HepG2 (cell line): ENCODE measurements at regions not wholly inside any gene's neighbourhood (a gene's known extent, or its start where the extent isn't known, plus 50 kb on each side); places are given as distances from the start of the nearest gene placed in this dataset.

Experiments
- AGO2 ChIP-seq: fragments of 200-400 bp; formaldehyde crosslinking; optimal IDR thresholded peaks from 2 replicates; pipeline ENCODE3; 2017; ENCODE audit warnings: mild to moderate bottlenecking, low read depth, low read length, moderate library complexity
- GTF2F1 ChIP-seq: fragments of 150-350 bp; IDR thresholded peaks from 2 replicates; pipeline ENCODE4 v1.6.1; 2014; ENCODE audit warnings: low read length
- JUND ChIP-seq: sonication (generic); formaldehyde crosslinking; IDR thresholded peaks from 2 replicates; pipeline ENCODE4 v1.8.0; 2022; ENCODE audit warnings: mild to moderate bottlenecking, missing genetic modification reagents
- KDM2A ChIP-seq: sonication (generic); formaldehyde crosslinking; IDR thresholded peaks from 2 replicates; pipeline ENCODE4 v1.4.0; 2020; ENCODE audit warnings: low read depth, missing genetic modification reagents, borderline replicate concordance
- MEF2D ChIP-seq: sonication (generic); formaldehyde crosslinking; IDR thresholded peaks from 2 replicates; pipeline ENCODE4 v1.5.1; 2020; ENCODE audit warnings: mild to moderate bottlenecking, missing genetic modification reagents
- MEIS1 ChIP-seq: sonication (generic); formaldehyde crosslinking; IDR thresholded peaks from 2 replicates; pipeline ENCODE4 v1.9.0; 2021; ENCODE audit warnings: mild to moderate bottlenecking, missing genetic modification reagents, moderate library complexity, borderline replicate concordance
- NFE2L1 ChIP-seq: sonication (generic); formaldehyde crosslinking; IDR thresholded peaks from 2 replicates; pipeline ENCODE4 v1.4.0; 2020; ENCODE audit warnings: missing genetic modification reagents, mild to moderate bottlenecking, borderline replicate concordance
- PPARG ChIP-seq: conservative IDR thresholded peaks from 2 replicates; pipeline ENCODE4 v1.6.1; 2016; ENCODE audit warnings: missing biosample characterization, missing genetic modification reagents
- RARG ChIP-seq: sonication (generic); formaldehyde crosslinking; IDR thresholded peaks from 2 replicates; pipeline ENCODE4 v1.4.0; 2020; ENCODE audit warnings: low read depth, mild to moderate bottlenecking, missing genetic modification reagents
- SNRNP70 ChIP-seq: fragments of 200-400 bp; formaldehyde crosslinking; IDR thresholded peaks from 2 replicates; pipeline ENCODE4 v1.6.1; 2017; ENCODE audit warnings: mild to moderate bottlenecking, low read depth, low read length, moderate library complexity
- TSC22D2 ChIP-seq: sonication (generic); formaldehyde crosslinking; IDR thresholded peaks from 2 replicates; pipeline ENCODE4 v1.5.1; 2020; ENCODE audit warnings: missing genetic modification reagents, mild to moderate bottlenecking, borderline replicate concordance
- ZNF207 ChIP-seq: fragments of 450-650 bp; IDR thresholded peaks from 2 replicates; pipeline ENCODE4 v1.6.1; 2016; ENCODE audit warnings: antibody characterized with exemption, borderline replicate concordance
- ZNF432 ChIP-seq: sonication (generic); formaldehyde crosslinking; IDR thresholded peaks from 2 replicates; pipeline ENCODE4 v1.5.0; 2020; ENCODE audit warnings: missing genetic modification reagents, mild to moderate bottlenecking, borderline replicate concordance
- ZNF616 ChIP-seq: sonication (generic); formaldehyde crosslinking; IDR thresholded peaks from 2 replicates; pipeline ENCODE4 v1.5.0; 2020; ENCODE audit warnings: low read depth, mild to moderate bottlenecking, missing genetic modification reagents
- ZNF619 ChIP-seq: sonication (generic); formaldehyde crosslinking; IDR thresholded peaks from 2 replicates; pipeline ENCODE4 v1.4.0; 2020; ENCODE audit warnings: mild to moderate bottlenecking, missing genetic modification reagents
- ZNF749 ChIP-seq: sonication (generic); formaldehyde crosslinking; IDR thresholded peaks from 2 replicates; pipeline ENCODE4 v1.8.0; 2022; ENCODE audit warnings: mild to moderate bottlenecking, missing genetic modification reagents, moderate library complexity, borderline replicate concordance
- ZNF776 ChIP-seq: sonication (generic); formaldehyde crosslinking; IDR thresholded peaks from 2 replicates; pipeline ENCODE4 v1.4.0; 2020; ENCODE audit warnings: mild to moderate bottlenecking, missing genetic modification reagents
- TF ChIP-seq, protein P1 (sequence below): sonication (generic); formaldehyde crosslinking; IDR thresholded peaks from 2 replicates; pipeline ENCODE4 v1.4.0; 2020; ENCODE audit warnings: low read depth, missing genetic modification reagents
- TF ChIP-seq, protein P2 (sequence below): sonication (generic); formaldehyde crosslinking; IDR thresholded peaks from 2 replicates; pipeline ENCODE4 v1.5.0; 2020; ENCODE audit warnings: missing genetic modification reagents
- TF ChIP-seq, protein P3 (sequence below), 2 experiments: fragments of 450-650 bp in 1 of 2; sonication (generic) in 1 of 2; formaldehyde crosslinking; IDR thresholded peaks; 2 replicates each; pipeline versions ENCODE4 v1.5.0 to v1.8.0; 2020 to 2022; ENCODE audit warnings: mild to moderate bottlenecking in 1 of 2, missing genetic modification reagents in 1 of 2
- TF ChIP-seq, protein P4 (sequence below), 2 experiments: sonication (generic) in 1 of 2; formaldehyde crosslinking in 1 of 2; IDR thresholded peaks; 2 replicates each; pipeline versions ENCODE4 v1.4.0 to v1.6.1; 2018 to 2020; ENCODE audit warnings: missing genetic modification reagents in 2 of 2, borderline replicate concordance in 1 of 2, low read depth in 1 of 2, mild to moderate bottlenecking in 1 of 2, missing biosample characterization in 1 of 2

DNA sequence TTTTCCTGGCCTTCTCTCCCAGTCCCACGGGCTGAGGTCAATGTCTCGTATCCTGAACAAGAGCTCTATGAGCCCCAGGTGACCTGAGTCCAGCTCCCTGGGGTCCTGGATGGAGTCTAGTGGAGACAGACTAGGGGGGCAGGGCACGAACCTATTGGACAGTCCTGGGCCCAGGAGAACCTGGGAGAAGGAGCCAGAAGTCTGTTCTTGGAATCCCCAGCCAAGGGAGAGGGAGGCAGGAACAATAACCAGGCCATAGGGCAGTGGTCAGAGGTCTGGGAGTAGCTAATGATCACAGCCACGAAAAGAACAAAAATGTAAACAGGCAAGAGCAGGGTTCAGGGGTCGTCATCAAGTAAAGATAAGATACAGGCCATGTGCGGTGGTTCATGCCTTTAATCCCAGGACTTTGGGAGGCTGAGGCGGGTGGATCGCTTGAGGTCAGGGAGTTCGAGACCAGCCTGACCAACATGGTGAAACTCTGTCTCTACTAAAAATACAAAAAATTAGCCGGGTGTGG, 60.8 kb downstream of the COPRS start (continued):
- TF ChIP-seq KDM2A (CRISPR knock-in tag) (no peak), TSC22D2 (CRISPR knock-in tag) (no peak), NFE2L1 (CRISPR knock-in tag) (no peak), ZNF749 (CRISPR knock-in tag) (peak; percentile 78; the same call in 1 of the 2 replicates), MEF2D (peak; percentile 72; the same call in 1 of the 2 replicates), ZNF776 (CRISPR knock-in tag) (no peak), ZNF619 (no peak; the same call in 1 of the 2 replicates), ZNF616 (CRISPR knock-in tag) (no peak), SNRNP70 (no peak), JUND (no peak), RARG (no peak), PPARG (peak; percentile 97), MEIS1 (no peak), AGO2 (no peak), ZNF432 (no peak), ZNF207 (no peak), GTF2F1 (no peak)
- TF ChIP-seq, protein P1, sequence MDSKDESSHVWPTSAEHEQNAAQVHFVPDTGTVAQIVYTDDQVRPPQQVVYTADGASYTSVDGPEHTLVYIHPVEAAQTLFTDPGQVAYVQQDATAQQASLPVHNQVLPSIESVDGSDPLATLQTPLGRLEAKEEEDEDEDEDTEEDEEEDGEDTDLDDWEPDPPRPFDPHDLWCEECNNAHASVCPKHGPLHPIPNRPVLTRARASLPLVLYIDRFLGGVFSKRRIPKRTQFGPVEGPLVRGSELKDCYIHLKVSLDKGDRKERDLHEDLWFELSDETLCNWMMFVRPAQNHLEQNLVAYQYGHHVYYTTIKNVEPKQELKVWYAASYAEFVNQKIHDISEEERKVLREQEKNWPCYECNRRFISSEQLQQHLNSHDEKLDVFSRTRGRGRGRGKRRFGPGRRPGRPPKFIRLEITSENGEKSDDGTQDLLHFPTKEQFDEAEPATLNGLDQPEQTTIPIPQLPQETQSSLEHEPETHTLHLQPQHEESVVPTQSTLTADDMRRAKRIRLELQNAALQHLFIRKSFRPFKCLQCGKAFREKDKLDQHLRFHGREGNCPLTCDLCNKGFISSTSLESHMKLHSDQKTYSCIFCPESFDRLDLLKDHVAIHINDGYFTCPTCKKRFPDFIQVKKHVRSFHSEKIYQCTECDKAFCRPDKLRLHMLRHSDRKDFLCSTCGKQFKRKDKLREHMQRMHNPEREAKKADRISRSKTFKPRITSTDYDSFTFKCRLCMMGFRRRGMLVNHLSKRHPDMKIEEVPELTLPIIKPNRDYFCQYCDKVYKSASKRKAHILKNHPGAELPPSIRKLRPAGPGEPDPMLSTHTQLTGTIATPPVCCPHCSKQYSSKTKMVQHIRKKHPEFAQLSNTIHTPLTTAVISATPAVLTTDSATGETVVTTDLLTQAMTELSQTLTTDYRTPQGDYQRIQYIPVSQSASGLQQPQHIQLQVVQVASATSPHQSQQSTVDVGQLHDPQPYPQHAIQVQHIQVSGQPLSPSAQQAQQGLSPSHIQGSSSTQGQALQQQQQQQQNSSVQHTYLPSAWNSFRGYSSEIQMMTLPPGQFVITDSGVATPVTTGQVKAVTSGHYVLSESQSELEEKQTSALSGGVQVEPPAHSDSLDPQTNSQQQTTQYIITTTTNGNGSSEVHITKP (CRISPR knock-in tag) = no peak
- TF ChIP-seq, protein P2, sequence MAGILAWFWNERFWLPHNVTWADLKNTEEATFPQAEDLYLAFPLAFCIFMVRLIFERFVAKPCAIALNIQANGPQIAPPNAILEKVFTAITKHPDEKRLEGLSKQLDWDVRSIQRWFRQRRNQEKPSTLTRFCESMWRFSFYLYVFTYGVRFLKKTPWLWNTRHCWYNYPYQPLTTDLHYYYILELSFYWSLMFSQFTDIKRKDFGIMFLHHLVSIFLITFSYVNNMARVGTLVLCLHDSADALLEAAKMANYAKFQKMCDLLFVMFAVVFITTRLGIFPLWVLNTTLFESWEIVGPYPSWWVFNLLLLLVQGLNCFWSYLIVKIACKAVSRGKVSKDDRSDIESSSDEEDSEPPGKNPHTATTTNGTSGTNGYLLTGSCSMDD (CRISPR knock-in tag) = no peak
- TF ChIP-seq, protein P3, sequence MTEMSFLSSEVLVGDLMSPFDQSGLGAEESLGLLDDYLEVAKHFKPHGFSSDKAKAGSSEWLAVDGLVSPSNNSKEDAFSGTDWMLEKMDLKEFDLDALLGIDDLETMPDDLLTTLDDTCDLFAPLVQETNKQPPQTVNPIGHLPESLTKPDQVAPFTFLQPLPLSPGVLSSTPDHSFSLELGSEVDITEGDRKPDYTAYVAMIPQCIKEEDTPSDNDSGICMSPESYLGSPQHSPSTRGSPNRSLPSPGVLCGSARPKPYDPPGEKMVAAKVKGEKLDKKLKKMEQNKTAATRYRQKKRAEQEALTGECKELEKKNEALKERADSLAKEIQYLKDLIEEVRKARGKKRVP (CRISPR knock-in tag; IDR thresholded peaks at IDR 0.05) = no peak
- TF ChIP-seq, protein P4, sequence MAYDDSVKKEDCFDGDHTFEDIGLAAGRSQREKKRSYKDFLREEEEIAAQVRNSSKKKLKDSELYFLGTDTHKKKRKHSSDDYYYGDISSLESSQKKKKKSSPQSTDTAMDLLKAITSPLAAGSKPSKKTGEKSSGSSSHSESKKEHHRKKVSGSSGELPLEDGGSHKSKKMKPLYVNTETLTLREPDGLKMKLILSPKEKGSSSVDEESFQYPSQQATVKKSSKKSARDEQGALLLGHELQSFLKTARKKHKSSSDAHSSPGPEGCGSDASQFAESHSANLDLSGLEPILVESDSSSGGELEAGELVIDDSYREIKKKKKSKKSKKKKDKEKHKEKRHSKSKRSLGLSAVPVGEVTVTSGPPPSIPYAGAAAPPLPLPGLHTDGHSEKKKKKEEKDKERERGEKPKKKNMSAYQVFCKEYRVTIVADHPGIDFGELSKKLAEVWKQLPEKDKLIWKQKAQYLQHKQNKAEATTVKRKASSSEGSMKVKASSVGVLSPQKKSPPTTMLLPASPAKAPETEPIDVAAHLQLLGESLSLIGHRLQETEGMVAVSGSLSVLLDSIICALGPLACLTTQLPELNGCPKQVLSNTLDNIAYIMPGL (CRISPR knock-in tag; IDR thresholded peaks at IDR 0.05; ENCODE audit: borderline replicate concordance in 1 of 2, low read depth in 1 of 2) = 0 out of 4 replicates have a peak, but pooled peaks have one; percentile 28 to 38
